H9 (cell line): ENCODE measurements at regions not wholly inside any gene's neighbourhood (a gene's known extent, or its start where the extent isn't known, plus 50 kb on each side); places are given as distances from the start of the nearest gene placed in this dataset.

Source experiments
- DNase-seq: peaks from one replicate; pipeline ENCODE4 v3.0.0-alpha.2; 2017
- H2AFZ ChIP-seq: one replicate; pipeline ENCODE4 v1.6.1; 2013; ENCODE audit warnings: mild to moderate bottlenecking, low read length, control low read depth, moderate library complexity
- H2AK5ac ChIP-seq: 2 replicates; pipeline ENCODE4 v1.6.1; 2013; ENCODE audit warnings: low read length, control low read depth, mixed read lengths; ENCODE audit not compliant: insufficient read length
- H2BK120ac ChIP-seq: one replicate; pipeline ENCODE4 v1.6.1; 2013; ENCODE audit warnings: low read depth, mild to moderate bottlenecking, low read length, control low read depth, inconsistent platforms; ENCODE audit not compliant: poor library complexity, severe bottlenecking
- H2BK12ac ChIP-seq: 2 replicates; pipeline ENCODE4 v1.6.1; 2013; ENCODE audit warnings: low read length, control low read depth, mixed read lengths, low read depth; ENCODE audit not compliant: insufficient read length
- H2BK15ac ChIP-seq: 2 replicates; pipeline ENCODE4 v1.6.1; 2013; ENCODE audit warnings: low read depth, low read length, control low read depth
- H2BK20ac ChIP-seq: one replicate; pipeline ENCODE4 v1.6.1; 2013; ENCODE audit warnings: low read depth, mild to moderate bottlenecking, low read length, control low read depth, inconsistent platforms; ENCODE audit not compliant: poor library complexity, severe bottlenecking
- H2BK5ac ChIP-seq: 2 replicates; pipeline ENCODE4 v1.6.1; 2013; ENCODE audit warnings: low read length, control low read depth, mixed read lengths; ENCODE audit not compliant: insufficient read length
- H3K14ac ChIP-seq: 2 replicates; pipeline ENCODE4 v1.6.1; 2013; ENCODE audit warnings: low read length, control low read depth; ENCODE audit not compliant: insufficient read depth
- H3K18ac ChIP-seq: 2 replicates; pipeline ENCODE4 v1.6.1; 2013; ENCODE audit warnings: low read depth, mild to moderate bottlenecking, mixed read lengths, low read length, control low read depth; ENCODE audit not compliant: insufficient read length
- H3K23ac ChIP-seq: 2 replicates; pipeline ENCODE4 v1.6.1; 2013; ENCODE audit warnings: low read length, control low read depth, mixed read lengths, low read depth; ENCODE audit not compliant: insufficient read length
- H3K23me2 ChIP-seq: 2 replicates; pipeline ENCODE4 v1.6.1; 2013; ENCODE audit warnings: low read depth, mild to moderate bottlenecking, mixed read lengths, low read length, control low read depth; ENCODE audit not compliant: insufficient read length, poor library complexity, severe bottlenecking
- H3K27ac ChIP-seq: 2 replicates; pipeline ENCODE4 v1.5.1; 2013; ENCODE audit warnings: low read length, control low read depth, mixed read lengths, low read depth; ENCODE audit not compliant: insufficient read length
- H3K27me3 ChIP-seq: 2 replicates; pipeline ENCODE4 v1.6.1; 2013; ENCODE audit warnings: low read length, control low read depth, inconsistent platforms; ENCODE audit not compliant: insufficient read depth
- H3K4ac ChIP-seq: 2 replicates; pipeline ENCODE4 v1.6.1; 2013; ENCODE audit warnings: low read depth, mild to moderate bottlenecking, control low read depth, inconsistent platforms, low read length, moderate library complexity
- H3K4me1 ChIP-seq: 2 replicates; pipeline ENCODE4 v1.6.1; 2013; ENCODE audit warnings: low read length, control low read depth, inconsistent platforms; ENCODE audit not compliant: insufficient read depth
- H3K4me2 ChIP-seq: 2 replicates; pipeline ENCODE4 v1.6.1; 2013; ENCODE audit warnings: low read length, control low read depth, mixed read lengths; ENCODE audit not compliant: insufficient read length, insufficient read depth
- H3K56ac ChIP-seq: 2 replicates; pipeline ENCODE4 v1.6.1; 2013; ENCODE audit warnings: low read depth, mild to moderate bottlenecking, mixed read lengths, low read length, control low read depth; ENCODE audit not compliant: insufficient read length
- H3K79me1 ChIP-seq: 2 replicates; pipeline ENCODE4 v1.6.1; 2013; ENCODE audit warnings: low read depth, mild to moderate bottlenecking, moderate library complexity, low read length, control low read depth, inconsistent platforms; ENCODE audit not compliant: insufficient read depth, poor library complexity, severe bottlenecking
- H3K79me2 ChIP-seq: 2 replicates; pipeline ENCODE4 v1.6.1; 2013; ENCODE audit warnings: low read length, control low read depth, inconsistent platforms; ENCODE audit not compliant: insufficient read depth
- H3K9ac ChIP-seq: 2 replicates; pipeline ENCODE4 v1.6.1; 2013; ENCODE audit warnings: low read length, control low read depth, mixed read lengths; ENCODE audit not compliant: insufficient read length; ENCODE audit errors: extremely low read depth
- H3K9me3 ChIP-seq: one replicate; pipeline ENCODE4 v1.6.1; 2013; ENCODE audit warnings: low read depth, low read length, inconsistent platforms; ENCODE audit not compliant: control insufficient read depth
- H3T11ph ChIP-seq: one replicate; pipeline ENCODE4 v1.6.1; 2013; ENCODE audit warnings: mild to moderate bottlenecking, low read length, control low read depth, inconsistent platforms
- H4K20me1 ChIP-seq: one replicate; pipeline ENCODE4 v1.6.1; 2013; ENCODE audit not compliant: control insufficient read depth, insufficient read length, insufficient read depth
- H4K5ac ChIP-seq: 2 replicates; pipeline ENCODE4 v1.6.1; 2013; ENCODE audit warnings: low read depth, mild to moderate bottlenecking, mixed read lengths, low read length, control low read depth; ENCODE audit not compliant: insufficient read length
- H4K8ac ChIP-seq: replicated peaks from 2 replicates; pipeline ENCODE4 v1.6.1; 2013; ENCODE audit warnings: low read length, control low read depth, mixed read lengths, low read depth; ENCODE audit not compliant: insufficient read length
- H4K91ac ChIP-seq: 2 replicates; pipeline ENCODE4 v1.6.1; 2013; ENCODE audit warnings: low read depth, mild to moderate bottlenecking, moderate library complexity, mixed read lengths, low read length, control low read depth; ENCODE audit not compliant: insufficient read length
- H3K27ac Mint-ChIP-seq, 3 experiments: 2 replicates in 2 of 3; 3 replicates in 1 of 3; pipeline ENCODE4 v1.8.0; 2020 to 2021; ENCODE audit warnings: mixed read lengths in 3 of 3, mild to moderate bottlenecking in 1 of 3, moderate library complexity in 1 of 3
- H3K27me3 Mint-ChIP-seq: 2 replicates; pipeline ENCODE4 v1.8.0; 2021; ENCODE audit warnings: low read depth, mild to moderate bottlenecking, moderate library complexity, mixed read lengths
- H3K36me3 Mint-ChIP-seq, 3 experiments: 2 replicates in 2 of 3; 3 replicates in 1 of 3; pipeline ENCODE4 v1.8.0; 2020 to 2021; ENCODE audit warnings: low read depth in 3 of 3, mixed read lengths in 3 of 3; ENCODE audit not compliant: insufficient read depth in 1 of 3
- H3K4me1 Mint-ChIP-seq, 2 experiments: 2 replicates each; pipeline ENCODE4 v1.8.0; 2020; ENCODE audit warnings: mixed read lengths in 2 of 2
- H3K4me3 Mint-ChIP-seq, 2 experiments: 2 replicates in 1 of 2; 3 replicates in 1 of 2; pipeline ENCODE4 v1.8.0; 2020 to 2021; ENCODE audit warnings: mild to moderate bottlenecking in 2 of 2, mixed read lengths in 2 of 2, moderate library complexity in 1 of 2
- H3K9me3 Mint-ChIP-seq, 2 experiments: 2 replicates in 1 of 2; 3 replicates in 1 of 2; pipeline ENCODE4 v1.8.0; 2020; ENCODE audit warnings: mild to moderate bottlenecking in 2 of 2, mixed read lengths in 2 of 2, moderate library complexity in 1 of 2
- CTCF ChIP-seq: fragments of 200-600 bp; sonication (generic); conservative IDR thresholded peaks from 3 replicates; pipeline ENCODE4 v1.8.0; 2021; ENCODE audit warnings: antibody characterized with exemption, mild to moderate bottlenecking
- WGBS: extraction: QIAGEN DNeasy Blood & Tissue Kit; methylation state at CpG from one replicate; pipeline ENCODE4 v1.1.7; 2013; ENCODE audit warnings: missing lambda C conversion rate, low lambda C conversion rate, mixed read lengths; ENCODE audit not compliant: insufficient read length; ENCODE audit errors: extremely low coverage; 5-methylcytosine and 5-hydroxymethylcytosine counted together

- no peak overlapping the region for H2AFZ ChIP-seq
- H3K79me2 ChIP-seq = no peaks in the 10 kb centered on the region
- no peak overlapping the region for H3K56ac ChIP-seq
- no peaks in the 10 kb centered on the region for H3K4me1 ChIP-seq
- H2BK5ac ChIP-seq = no peak overlapping the region
- H2BK20ac ChIP-seq = no peak overlapping the region
- no CpG with 5 or more reads among the region's 19 CpGs for WGBS
- no peak overlapping the region for H2BK15ac ChIP-seq
- no peaks in the 10 kb centered on the region for H3K79me1 ChIP-seq
- H3K4me2 ChIP-seq = no peak overlapping the region
- no peak overlapping the region for H2BK12ac ChIP-seq
- no peak overlapping the region for H4K5ac ChIP-seq
- Mint-ChIP-seq H3K36me3 (no peaks in the 10 kb centered on the region), H3K9me3 (no peaks in the 10 kb centered on the region; a peak in 1 of 5 replicates), H3K27me3 (peaks cover 7% of the 10 kb centered on the region), H3K27ac (no peak overlapping the region; a peak in 1 of 7 replicates), H3K4me3 (no peak overlapping the region), H3K4me1 (peaks cover 8 to 9% of the 10 kb centered on the region in 2 experiments)
- H3T11ph ChIP-seq = no peak overlapping the region
- H3K14ac ChIP-seq = no peak overlapping the region
- no peak overlapping the region for H2AK5ac ChIP-seq
- H3K4ac ChIP-seq = no peak overlapping the region
- no peak overlapping the region for H4K91ac ChIP-seq
- no peaks in the 10 kb centered on the region for H3K23me2 ChIP-seq
- H3K23ac ChIP-seq = no peak overlapping the region
- DNase-seq = no peak
- H3K27me3 ChIP-seq = no peaks in the 10 kb centered on the region
- no peaks in the 10 kb centered on the region for H3K9me3 ChIP-seq
- TF ChIP-seq CTCF = no peak
- no peak overlapping the region for H2BK120ac ChIP-seq
- H3K27ac ChIP-seq = no peak overlapping the region
- no peak overlapping the region for H4K8ac ChIP-seq
- H3K9ac ChIP-seq = no peak overlapping the region
- H4K20me1 ChIP-seq = no peaks in the 10 kb centered on the region
- no peak overlapping the region for H3K18ac ChIP-seq
These were observed 90.2 kb upstream of the KLF13 start for GRCh38 chr15:31236184-31237042.
